BJ (cell line): ENCODE measurements at regions not wholly inside any gene's neighbourhood (a gene's known extent, or its start where the extent isn't known, plus 50 kb on each side); places are given as distances from the start of the nearest gene placed in this dataset.

Source experiments
- CTCF ChIA-PET: fragments of 350-600 bp; formaldehyde crosslinking; extraction: SDS; loops from one replicate; lab custom pipeline; 2021; ENCODE audit warnings: antibody characterized with exemption, inconsistent platforms; lab: Yijun Ruan, JAX
- POLR2A ChIA-PET: fragments of 300-600 bp; sonication (Branson Sonifier 250); formaldehyde crosslinking; extraction: SDS; loops from one replicate; lab custom pipeline; 2021; ENCODE audit warnings: antibody characterized with exemption; lab: Charles Lee
- DNase-seq: peaks from one replicate; pipeline ENCODE4 v3.0.0-alpha.2; 2011; ENCODE audit warnings: low read depth
- H3K27me3 ChIP-seq: 2 replicates; pipeline ENCODE4 v1.6.0; 2011; ENCODE audit warnings: low read length; ENCODE audit not compliant: control insufficient read depth, insufficient read depth
- H3K36me3 ChIP-seq: 2 replicates; pipeline ENCODE4 v1.5.1; 2011; ENCODE audit warnings: low read length; ENCODE audit not compliant: control insufficient read depth, insufficient read depth
- H3K4me3 ChIP-seq: 2 replicates; pipeline ENCODE4 v1.5.1; 2011; ENCODE audit warnings: low read depth, mild to moderate bottlenecking, control low read depth, low read length
- CTCF ChIP-seq: IDR thresholded peaks from 2 replicates; pipeline ENCODE4 v1.5.1; 2011; ENCODE audit warnings: low read depth, mild to moderate bottlenecking, control low read depth, inconsistent platforms, low read length, moderate library complexity; ENCODE audit not compliant: insufficient read depth

GRCh38 chr14:81655423-81656314 is 122.0 kb upstream of the SEL1L start:
- DNase-seq = no peak
- no peaks in the 10 kb centered on the region for H3K36me3 ChIP-seq
- no peak for TF ChIP-seq CTCF
- no peaks in the 10 kb centered on the region for H3K27me3 ChIP-seq
- POLR2A ChIA-PET = no interaction called here
- no peak overlapping the region for H3K4me3 ChIP-seq
- CTCF ChIA-PET = no interaction called here

- CTCF ChIA-PET = no interaction called here
- no peak for DNase-seq
- TF ChIP-seq CTCF = no peak
- Histone ChIP-seq H3K36me3 (no peaks in the 10 kb centered on the region), H3K4me3 (no peak overlapping the region), H3K27me3 (no peaks in the 10 kb centered on the region)
- POLR2A ChIA-PET = no interaction called here
These were observed 123.2 kb upstream of the SEL1L start for GRCh38 chr14:81656811-81657210.

- ChIA-PET POLR2A (no interaction called here), CTCF (no interaction called here)
- DNase-seq = no peak
- Histone ChIP-seq H3K27me3 (no peaks in the 10 kb centered on the region), H3K36me3 (no peaks in the 10 kb centered on the region), H3K4me3 (no peak overlapping the region)
- no peak for TF ChIP-seq CTCF
These were observed 128.4 kb upstream of the SEL1L start for GRCh38 chr14:81662066-81662465.

GRCh38 chr14:81662570-81663197 is 129.0 kb upstream of the SEL1L start:
- ChIA-PET CTCF (no interaction called here), POLR2A (no interaction called here)
- TF ChIP-seq CTCF = no peak

GRCh38 chr14:81668626-81669274 is 135.1 kb upstream of the SEL1L start:
- ChIA-PET POLR2A (no interaction called here), CTCF (no interaction called here)
- no peak for DNase-seq
- no peaks in the 10 kb centered on the region for H3K27me3 ChIP-seq
- TF ChIP-seq CTCF = no peak
- H3K4me3 ChIP-seq = no peak overlapping the region
- no peaks in the 10 kb centered on the region for H3K36me3 ChIP-seq

More at GRCh38 chr14:81662570-81663197, 129.0 kb upstream of the SEL1L start:
- DNase-seq = no peak
- H3K4me3 ChIP-seq = no peak overlapping the region
- H3K27me3 ChIP-seq = no peaks in the 10 kb centered on the region
- no peaks in the 10 kb centered on the region for H3K36me3 ChIP-seq
